Right cardiac atrium (tissue), 5 donors: ENCODE measurements at regions not wholly inside any gene's neighbourhood (a gene's known extent, or its start where the extent isn't known, plus 50 kb on each side); places are given as distances from the start of the nearest gene placed in this dataset.

ENCODE experiments used
- ATAC-seq, 2 donors: fragments of 200-7000 bp; cut with Tn5 transposase; one replicate each; pipeline versions ENCODE4 v1.8.0 to v1.9.1; 2020; ENCODE audit warnings: moderate library complexity in 2 of 2, mild to moderate bottlenecking in 1 of 2
- DNase-seq, 3 donors: peaks; one replicate each; pipeline ENCODE4 v3.0.0-alpha.2; 2020
- H3K27ac ChIP-seq: one replicate; pipeline ENCODE4 v1.5.1; 2013; ENCODE audit warnings: mild to moderate bottlenecking, low read length, control low read depth, moderate library complexity
- H3K27me3 ChIP-seq: one replicate; pipeline ENCODE4 v1.6.1; 2013; ENCODE audit not compliant: control insufficient read depth, insufficient read depth
- H3K4me1 ChIP-seq: one replicate; pipeline ENCODE4 v1.6.1; 2013; ENCODE audit warnings: low read length; ENCODE audit not compliant: control insufficient read depth, insufficient read depth
- H3K4me3 ChIP-seq: one replicate; pipeline ENCODE4 v1.5.1; 2013; ENCODE audit warnings: low read length, control low read depth
- H3K9me3 ChIP-seq: one replicate; pipeline ENCODE4 v1.6.1; 2013; ENCODE audit warnings: low read length; ENCODE audit not compliant: control insufficient read depth
- WGBS: extraction: QIAGEN DNeasy Blood & Tissue Kit; methylation state at CpG from one replicate; pipeline ENCODE4 v1.1.7; 2013; 5-methylcytosine and 5-hydroxymethylcytosine counted together
- intact Hi-C, 4 donors: fragments of 100-400 bp; cut with DNase I; formaldehyde crosslinking; loops; one replicate each; pipeline versions ENCODE4 v1.11.0 to v1.14.0; 2022 to 2023
- donor health status: healthy with polysubstance abuse.
- donor health status: DM: no; HTN: yes; CAD: no.
- donor health status: DM: no; HTN: no; CAD: no.
- donor health status: DM: no; HTN: yes; CAD: no; lungs with severe emphysema.
- donor health status: DM: yes; HTN: yes; CAD: no.

GRCh38 chr3:124217542-124217941 is 225.6 kb upstream of the ROPN1 start:
- WGBS, result 9% methylated on average over 3 of the region's 3 CpGs
- DNase-seq, result peak; percentile 44 to 71 (median 52)
- peak; percentile 59 to 64 for ATAC-seq

GRCh38 chr3:124221422-124221821 is 229.5 kb upstream of the ROPN1 start:
- Histone ChIP-seq H3K4me3 (no peak overlapping the region), H3K9me3 (no peaks in the 10 kb centered on the region), H3K27ac (no peak overlapping the region), H3K27me3 (no peaks in the 10 kb centered on the region), H3K4me1 (peaks cover 2% of the 10 kb centered on the region)
- DNase-seq, result no peak
- 69% methylated on average over 2 of the region's 2 CpGs for WGBS
- intact Hi-C loops, result no loop called here
- no peak for ATAC-seq

More at GRCh38 chr3:124217542-124217941, 225.6 kb upstream of the ROPN1 start:
- H3K27me3 ChIP-seq, result no peaks in the 10 kb centered on the region
- peaks cover 2% of the 10 kb centered on the region for H3K4me1 ChIP-seq
- H3K9me3 ChIP-seq, result no peaks in the 10 kb centered on the region
- H3K27ac ChIP-seq, result no peak overlapping the region
- no peak overlapping the region for H3K4me3 ChIP-seq
- intact Hi-C loops, result no loop called here

- Histone ChIP-seq H3K9me3 (no peaks in the 10 kb centered on the region), H3K27ac (no peak overlapping the region), H3K4me3 (no peak overlapping the region), H3K27me3 (no peaks in the 10 kb centered on the region), H3K4me1 (no peaks in the 10 kb centered on the region)
- intact Hi-C loops, result no loop called here
- WGBS, result 76% methylated on average over 3 of the region's 3 CpGs
- ATAC-seq (no peak), DNase-seq (no peak)
These were observed 231.9 kb upstream of the ROPN1 start for GRCh38 chr3:124223853-124224252.

- 79% methylated on average over 1 of the region's 1 CpG for WGBS
These were observed 235.3 kb upstream of the ROPN1 start for GRCh38 chr3:124227150-124227630.

GRCh38 chr3:124229420-124229819 is 237.5 kb upstream of the ROPN1 start:
- Histone ChIP-seq H3K9me3 (no peaks in the 10 kb centered on the region), H3K27me3 (no peaks in the 10 kb centered on the region), H3K27ac (no peak overlapping the region), H3K4me3 (no peak overlapping the region), H3K4me1 (peaks cover 4% of the 10 kb centered on the region)
- intact Hi-C loops, result no loop called here
- WGBS, result 71% methylated on average over 5 of the region's 5 CpGs
- ATAC-seq (no peak), DNase-seq (no peak)

More at GRCh38 chr3:124227150-124227630, 235.3 kb upstream of the ROPN1 start:
- Histone ChIP-seq H3K27me3 (no peaks in the 10 kb centered on the region), H3K9me3 (no peaks in the 10 kb centered on the region), H3K27ac (no peak overlapping the region), H3K4me1 (peaks cover 1% of the 10 kb centered on the region), H3K4me3 (no peak overlapping the region)
- intact Hi-C loops, result no loop called here
- DNase-seq, result no peak
- ATAC-seq, result no peak

GRCh38 chr3:124229836-124230235 is 237.9 kb upstream of the ROPN1 start:
- Histone ChIP-seq H3K4me1 (peaks cover 5% of the 10 kb centered on the region), H3K4me3 (no peak overlapping the region), H3K27me3 (no peaks in the 10 kb centered on the region), H3K9me3 (no peaks in the 10 kb centered on the region), H3K27ac (no peak overlapping the region)
- intact Hi-C loops, result no loop called here
- 81% methylated on average over 2 of the region's 2 CpGs for WGBS
- no peak for DNase-seq
- no peak for ATAC-seq

- intact Hi-C loops, result no loop called here
- DNase-seq, result no peak
- WGBS, result 90% methylated on average over 6 of the region's 6 CpGs
- Histone ChIP-seq H3K4me1 (peaks cover 5% of the 10 kb centered on the region), H3K27ac (no peak overlapping the region), H3K27me3 (no peaks in the 10 kb centered on the region), H3K9me3 (no peaks in the 10 kb centered on the region), H3K4me3 (no peak overlapping the region)
- ATAC-seq, result no peak
These were observed 238.5 kb upstream of the ROPN1 start for GRCh38 chr3:124230432-124230831.

- no peaks in the 10 kb centered on the region for H3K9me3 ChIP-seq
- H3K27ac ChIP-seq, result no peak overlapping the region
- DNase-seq, result no peak
- intact Hi-C loops, result no loop called here
- no peaks in the 10 kb centered on the region for H3K27me3 ChIP-seq
- no peak overlapping the region for H3K4me3 ChIP-seq
- peaks cover 5% of the 10 kb centered on the region for H3K4me1 ChIP-seq
- no peak for ATAC-seq
- 89% methylated on average over 7 of the region's 7 CpGs for WGBS
These were observed 239.1 kb upstream of the ROPN1 start for GRCh38 chr3:124230998-124231397.

GRCh38 chr3:124234852-124235252 is 242.9 kb upstream of the ROPN1 start:
- 80% methylated on average over 7 of the region's 7 CpGs for WGBS
- intact Hi-C loops, result no loop called here
- Histone ChIP-seq H3K27ac (peak overlapping the region; percentile 25), H3K4me1 (peaks cover 11% of the 10 kb centered on the region), H3K9me3 (no peaks in the 10 kb centered on the region), H3K27me3 (no peaks in the 10 kb centered on the region), H3K4me3 (no peak overlapping the region)
- peak; percentile 50 to 84 for ATAC-seq
- DNase-seq, result peak; percentile 43 to 66 (median 66)

GRCh38 chr3:124235446-124235845 is 243.5 kb upstream of the ROPN1 start:
- H3K27me3 ChIP-seq, result no peaks in the 10 kb centered on the region
- intact Hi-C loops, result no loop called here
- DNase-seq (no peak), ATAC-seq (no peak)
- H3K27ac ChIP-seq, result peak overlapping the region; percentile 30
- 86% methylated on average over 6 of the region's 6 CpGs for WGBS
- H3K4me1 ChIP-seq, result peaks cover 10% of the 10 kb centered on the region
- H3K4me3 ChIP-seq, result no peak overlapping the region
- H3K9me3 ChIP-seq, result no peaks in the 10 kb centered on the region

- Histone ChIP-seq H3K4me1 (peaks cover 9% of the 10 kb centered on the region), H3K27ac (no peak overlapping the region), H3K27me3 (no peaks in the 10 kb centered on the region), H3K9me3 (no peaks in the 10 kb centered on the region), H3K4me3 (no peak overlapping the region)
- ATAC-seq, result no peak
- no peak for DNase-seq
- intact Hi-C loops, result no loop called here
- 90% methylated on average over 5 of the region's 5 CpGs for WGBS
These were observed 251.4 kb upstream of the ROPN1 start for GRCh38 chr3:124243177-124243859.

- ATAC-seq (no peak), DNase-seq (no peak)
- 88% methylated on average over 1 of the region's 1 CpG for WGBS
- Histone ChIP-seq H3K9me3 (no peaks in the 10 kb centered on the region), H3K27me3 (no peaks in the 10 kb centered on the region), H3K27ac (peak overlapping the region; percentile 30), H3K4me1 (peaks cover 10% of the 10 kb centered on the region), H3K4me3 (no peak overlapping the region)
- intact Hi-C loops, result no loop called here
These were observed 254.5 kb upstream of the ROPN1 start for GRCh38 chr3:124246376-124246775.
